RWPE1 (cell line): ENCODE measurements at regions not wholly inside any gene's neighbourhood (a gene's known extent, or its start where the extent isn't known, plus 50 kb on each side); places are given as distances from the start of the nearest gene placed in this dataset.

Source experiments
- CTCF ChIA-PET: fragments of 350-600 bp; sonication (Branson Sonifier 250); formaldehyde crosslinking; extraction: SDS; loops from one replicate; lab custom pipeline; 2021; lab: Yijun Ruan, JAX
- POLR2A ChIA-PET: fragments of 400-600 bp; formaldehyde crosslinking; extraction: SDS; loops from one replicate; lab custom pipeline; 2020; ENCODE audit warnings: antibody characterized with exemption; ENCODE audit not compliant: low non-redundant PET; lab: Yijun Ruan, JAX
- DNase-seq: peaks from one replicate; pipeline ENCODE4 v3.0.0; 2012; ENCODE audit warnings: low spot score
- H3K27ac ChIP-seq: fragments of 450-650 bp; 2 replicates; pipeline ENCODE4 v1.5.1; 2017
- CTCF ChIP-seq: fragments of 450-650 bp; conservative IDR thresholded peaks from 2 replicates; pipeline ENCODE4 v1.5.1; 2017; ENCODE audit warnings: low read depth, mild to moderate bottlenecking

- no peak overlapping the region for H3K27ac ChIP-seq
- no peak for TF ChIP-seq CTCF
- CTCF ChIA-PET = no interaction called here
- DNase-seq = no peak
- POLR2A ChIA-PET = no interaction called here
Observed at GRCh38 chr9:1954238-1954637, 60.9 kb upstream of the SMARCA2 start.

- H3K27ac ChIP-seq = no peak overlapping the region
- ChIA-PET CTCF (interaction anchor here (0.7 kb wide), 1 partner anchor 686 kb away, joined by 3 read pairs; no protein-coding TSS in a partner anchor), POLR2A (no interaction called here)
- DNase-seq = no peak
- TF ChIP-seq CTCF = no peak
Observed at GRCh38 chr9:1956958-1957357, 58.2 kb upstream of the SMARCA2 start.

GRCh38 chr9:1957856-1958255 is 57.3 kb upstream of the SMARCA2 start:
- H3K27ac ChIP-seq = no peak overlapping the region
- no peak for DNase-seq
- CTCF ChIA-PET = interaction anchor here (0.6 kb wide), 1 partner anchor 15 kb away, joined by 5 read pairs; no protein-coding TSS in a partner anchor
- POLR2A ChIA-PET = no interaction called here
- TF ChIP-seq CTCF = no peak

- ChIA-PET CTCF (no interaction called here), POLR2A (no interaction called here)
- no peak for DNase-seq
- H3K27ac ChIP-seq = no peak overlapping the region
- TF ChIP-seq CTCF = no peak
Observed at GRCh38 chr9:1959371-1959770, 55.8 kb upstream of the SMARCA2 start.

- ChIA-PET CTCF (no interaction called here), POLR2A (no interaction called here)
- DNase-seq = no peak
- TF ChIP-seq CTCF = no peak
- no peak overlapping the region for H3K27ac ChIP-seq
Observed at GRCh38 chr9:1960342-1961042, 54.7 kb upstream of the SMARCA2 start.

GRCh38 chr9:1962122-1962521 is 53.0 kb upstream of the SMARCA2 start:
- ChIA-PET CTCF (no interaction called here), POLR2A (no interaction called here)
- no peak for DNase-seq
- no peak for TF ChIP-seq CTCF
- no peak overlapping the region for H3K27ac ChIP-seq
